Gastroesophageal sphincter (tissue), 4 donors: ENCODE measurements at regions not wholly inside any gene's neighbourhood (a gene's known extent, or its start where the extent isn't known, plus 50 kb on each side); places are given as distances from the start of the nearest gene placed in this dataset.

Experiments used
- ATAC-seq: fragments of 150-250 bp; one replicate; pipeline ENCODE4 v1.9.1; 2016; ENCODE audit warnings: mild to moderate bottlenecking, moderate library complexity
- H3K27ac ChIP-seq, 4 donors: fragments of 200-600 bp; sonication (generic) in 3 of 4; 1 replicate in 3 of 4; 2 replicates in 1 of 4; pipeline ENCODE4 v1.5.1; 2016 to 2019
- H3K27me3 ChIP-seq: fragments of 200-600 bp; sonication (generic); one replicate; pipeline ENCODE4 v1.5.1; 2019
- H3K36me3 ChIP-seq, 2 donors: fragments of 200-600 bp; sonication (generic); one replicate each; pipeline ENCODE4 v1.5.1; 2019; ENCODE audit warnings: control low read depth in 1 of 2
- H3K4me1 ChIP-seq, 3 donors: fragments of 200-600 bp; sonication (generic); 1 replicate in 2 of 3; 2 replicates in 1 of 3; pipeline ENCODE4 v1.5.1; 2016 to 2019; ENCODE audit warnings: control low read depth in 2 of 3
- H3K4me3 ChIP-seq, 2 donors: fragments of 200-600 bp; sonication (generic); one replicate each; pipeline ENCODE4 v1.5.1; 2019; ENCODE audit warnings: mild to moderate bottlenecking in 1 of 2, moderate library complexity in 1 of 2
- H3K9me3 ChIP-seq, 3 donors: fragments of 200-600 bp; sonication (generic); one replicate each; pipeline ENCODE4 v1.5.1; 2017 to 2019; ENCODE audit warnings: control low read depth in 2 of 3
- EP300 ChIP-seq: sonication (generic); formaldehyde crosslinking; IDR thresholded peaks from one replicate; pipeline ENCODE4 v1.6.1; 2017; ENCODE audit warnings: antibody characterized with exemption, mild to moderate bottlenecking
- POLR2A ChIP-seq, 2 donors: fragments of 450-650 bp; IDR thresholded peaks; one replicate each; pipeline ENCODE4 v1.6.1; 2017; ENCODE audit warnings: antibody characterized with exemption in 2 of 2, mild to moderate bottlenecking in 2 of 2, moderate library complexity in 1 of 2
- POLR2AphosphoS5 ChIP-seq: sonication (generic); formaldehyde crosslinking; IDR thresholded peaks from one replicate; pipeline ENCODE4 v1.6.1; 2017; ENCODE audit warnings: antibody characterized with exemption
- WGBS, 2 donors: methylation state at CpG; one replicate each; pipeline ENCODE4 v1.1.5; 2018; ENCODE audit warnings: low coverage in 1 of 2; 5-methylcytosine and 5-hydroxymethylcytosine counted together
- TF ChIP-seq, protein P1 (sequence below), 4 experiments: fragments of 200-600 bp in 2 of 4; fragments of 450-650 bp in 2 of 4; sonication (generic) in 1 of 4; IDR thresholded peaks; one replicate each; pipeline ENCODE4 v1.5.1; 2017 to 2019; ENCODE audit warnings: antibody characterized with exemption in 4 of 4, mild to moderate bottlenecking in 2 of 4, moderate library complexity in 2 of 4

DNA sequence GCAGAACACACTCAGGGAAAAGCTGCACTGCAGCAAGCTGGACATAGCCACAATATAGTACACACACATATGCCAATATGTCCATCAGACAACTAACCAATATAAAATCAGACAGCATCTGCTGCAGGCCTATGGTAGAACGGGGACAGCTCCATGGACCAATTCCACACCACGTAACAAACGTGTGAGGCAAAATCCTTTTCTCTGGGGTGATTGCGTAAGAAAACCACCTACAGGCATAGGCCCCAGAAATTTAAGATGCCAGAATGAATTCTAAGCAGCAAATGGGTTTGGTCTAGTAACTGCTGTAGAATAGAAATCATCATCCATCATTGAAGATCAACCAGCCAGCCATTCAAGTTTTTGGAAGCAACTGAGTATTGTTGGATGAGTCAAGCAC, 368.9 kb upstream of the TMPO start:
- no peaks in the 10 kb centered on the region for H3K36me3 ChIP-seq
- no peak for ATAC-seq
- H3K27ac ChIP-seq, result no peak overlapping the region
- no peaks in the 10 kb centered on the region for H3K4me1 ChIP-seq
- no peaks in the 10 kb centered on the region for H3K27me3 ChIP-seq
- H3K9me3 ChIP-seq, result no peaks in the 10 kb centered on the region
- H3K4me3 ChIP-seq, result no peak overlapping the region
- WGBS, 2 donors, result 78 to 83% methylated on average over 4 of the region's 4 CpGs
- TF ChIP-seq, protein P1, sequence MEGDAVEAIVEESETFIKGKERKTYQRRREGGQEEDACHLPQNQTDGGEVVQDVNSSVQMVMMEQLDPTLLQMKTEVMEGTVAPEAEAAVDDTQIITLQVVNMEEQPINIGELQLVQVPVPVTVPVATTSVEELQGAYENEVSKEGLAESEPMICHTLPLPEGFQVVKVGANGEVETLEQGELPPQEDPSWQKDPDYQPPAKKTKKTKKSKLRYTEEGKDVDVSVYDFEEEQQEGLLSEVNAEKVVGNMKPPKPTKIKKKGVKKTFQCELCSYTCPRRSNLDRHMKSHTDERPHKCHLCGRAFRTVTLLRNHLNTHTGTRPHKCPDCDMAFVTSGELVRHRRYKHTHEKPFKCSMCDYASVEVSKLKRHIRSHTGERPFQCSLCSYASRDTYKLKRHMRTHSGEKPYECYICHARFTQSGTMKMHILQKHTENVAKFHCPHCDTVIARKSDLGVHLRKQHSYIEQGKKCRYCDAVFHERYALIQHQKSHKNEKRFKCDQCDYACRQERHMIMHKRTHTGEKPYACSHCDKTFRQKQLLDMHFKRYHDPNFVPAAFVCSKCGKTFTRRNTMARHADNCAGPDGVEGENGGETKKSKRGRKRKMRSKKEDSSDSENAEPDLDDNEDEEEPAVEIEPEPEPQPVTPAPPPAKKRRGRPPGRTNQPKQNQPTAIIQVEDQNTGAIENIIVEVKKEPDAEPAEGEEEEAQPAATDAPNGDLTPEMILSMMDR (IDR thresholded peaks at IDR 0.05), result no peak
- TF ChIP-seq POLR2A (IDR thresholded peaks at IDR 0.05) (no peak), EP300 (no peak), POLR2AphosphoS5 (no peak)

DNA sequence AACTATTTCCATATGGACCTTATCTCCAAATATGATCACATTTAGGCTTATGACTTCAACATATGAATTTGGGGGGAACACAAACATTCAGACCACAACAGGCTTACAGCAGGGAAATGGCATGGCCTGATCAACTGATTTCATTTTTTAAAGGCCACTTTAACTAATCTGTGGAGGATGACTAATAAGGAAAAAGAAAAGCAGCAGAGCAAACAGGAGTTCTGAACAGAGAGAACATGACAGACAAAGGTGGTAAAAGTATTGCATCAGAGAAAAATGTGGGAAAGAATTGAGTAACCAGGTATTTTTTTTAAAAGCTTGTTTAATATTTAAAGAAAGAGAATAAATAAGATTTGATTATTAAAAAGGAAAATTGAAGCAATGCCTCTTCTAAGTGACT, 366.1 kb upstream of the TMPO start:
- ATAC-seq, result no peak
- TF ChIP-seq POLR2AphosphoS5, result no peak
- TF ChIP-seq, protein P1 (IDR thresholded peaks at IDR 0.05), result no peak
- no peak for TF ChIP-seq EP300
- TF ChIP-seq POLR2A (IDR thresholded peaks at IDR 0.05), result no peak
- H3K36me3 ChIP-seq, result no peaks in the 10 kb centered on the region
- no peak overlapping the region for H3K4me3 ChIP-seq
- no peaks in the 10 kb centered on the region for H3K27me3 ChIP-seq
- H3K9me3 ChIP-seq, result no peaks in the 10 kb centered on the region
- peaks cover 0 to under 1% (median 0%) of the 10 kb centered on the region in 3 donors for H3K4me1 ChIP-seq
- H3K27ac ChIP-seq, result no peak overlapping the region

DNA sequence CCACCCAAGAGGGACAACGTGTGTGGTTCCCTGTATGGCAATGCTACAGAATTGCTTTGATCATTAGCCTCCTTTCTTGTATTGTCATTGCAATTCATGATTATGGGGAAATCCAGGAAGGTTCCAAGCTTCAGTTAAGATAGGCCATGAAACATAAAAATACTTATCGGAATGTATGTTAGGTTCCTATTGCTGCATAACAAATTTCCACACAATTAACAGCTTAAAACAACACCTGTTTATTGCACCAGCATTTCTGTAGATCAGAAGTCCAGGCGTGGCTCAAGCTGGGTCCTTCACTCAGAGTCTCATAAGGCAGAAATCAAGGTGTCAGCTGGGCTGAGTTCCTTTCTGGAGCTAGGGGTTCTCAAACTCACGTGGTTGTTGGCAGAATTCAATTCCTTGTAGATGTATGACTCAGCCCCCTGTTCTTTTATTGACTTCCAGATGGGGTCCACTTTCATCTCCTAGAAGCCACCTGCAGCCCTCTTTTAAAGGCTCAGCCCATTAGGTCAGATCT, 365.6 kb upstream of the TMPO start:
- Histone ChIP-seq H3K27me3 (no peaks in the 10 kb centered on the region), H3K36me3 (no peaks in the 10 kb centered on the region), H3K27ac (no peak overlapping the region), H3K4me3 (no peak overlapping the region), H3K4me1 (peaks cover 0 to 5% (median 0%) of the 10 kb centered on the region in 3 donors), H3K9me3 (no peaks in the 10 kb centered on the region)
- WGBS, 2 donors, result 92% methylated on average over 2 to 4 of the region's 4 CpGs
- ATAC-seq, result no peak
- TF ChIP-seq POLR2AphosphoS5, result no peak
- no peak for TF ChIP-seq EP300
- no peak for TF ChIP-seq POLR2A (IDR thresholded peaks at IDR 0.05)
- TF ChIP-seq, protein P1 (IDR thresholded peaks at IDR 0.05), result no peak

DNA sequence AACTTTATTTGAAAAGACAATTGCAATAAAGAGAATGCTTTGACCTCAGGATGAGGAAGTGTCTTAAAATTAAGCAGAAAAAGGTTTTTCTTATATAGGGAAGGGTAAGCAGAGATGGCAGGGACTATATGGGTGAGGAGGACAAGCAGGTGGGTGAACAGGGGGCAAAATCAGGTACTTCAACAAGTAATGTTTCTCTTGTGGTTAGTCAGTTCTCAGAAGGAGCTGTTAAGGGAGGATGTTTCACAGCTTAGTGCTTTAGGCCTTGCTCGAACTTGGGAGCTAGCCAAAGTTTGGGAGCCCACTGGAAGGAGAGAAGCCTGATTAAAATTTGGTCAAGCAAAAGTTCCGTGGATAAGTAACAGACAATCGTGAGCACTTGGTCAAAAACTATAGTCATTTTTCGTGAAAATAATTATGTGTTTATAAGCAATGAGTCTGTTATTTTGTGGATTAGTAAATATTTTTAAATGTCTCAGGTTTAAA, 364.2 kb upstream of the TMPO start:
- peaks cover 0 to 9% (median 0%) of the 10 kb centered on the region in 3 donors for H3K4me1 ChIP-seq
- H3K27ac ChIP-seq, result no peak overlapping the region
- no peaks in the 10 kb centered on the region for H3K36me3 ChIP-seq
- no peaks in the 10 kb centered on the region for H3K27me3 ChIP-seq
- TF ChIP-seq EP300, result no peak
- H3K4me3 ChIP-seq, result no peak overlapping the region
- no peaks in the 10 kb centered on the region for H3K9me3 ChIP-seq
- 73 to 81% methylated on average over 4 of the region's 4 CpGs for WGBS, 2 donors
- ATAC-seq, result no peak

DNA sequence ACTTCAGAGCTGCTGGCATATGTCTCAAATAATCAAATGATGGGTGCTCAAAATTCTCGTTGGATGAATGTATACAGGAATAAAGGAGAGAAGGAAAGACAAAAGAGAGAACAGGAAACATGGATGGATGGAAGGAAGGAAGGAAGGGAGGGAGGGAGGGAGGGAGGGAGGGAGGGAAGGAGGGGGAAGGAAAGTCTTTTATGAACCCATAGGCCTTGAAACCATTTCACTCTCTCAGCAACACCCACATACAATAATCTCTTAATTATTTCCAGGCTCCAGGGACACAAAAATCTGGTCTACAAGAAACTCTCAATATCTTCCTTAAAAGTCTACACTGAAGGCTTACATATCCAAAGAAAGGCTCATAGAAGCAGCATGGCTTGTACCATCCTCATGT, 363.4 kb upstream of the TMPO start:
- H3K36me3 ChIP-seq, result no peaks in the 10 kb centered on the region
- H3K4me1 ChIP-seq, result peaks cover 0 to 9% (median 0%) of the 10 kb centered on the region in 3 donors
- no peak overlapping the region for H3K27ac ChIP-seq
- no peak overlapping the region for H3K4me3 ChIP-seq
- 86% methylated on average over 1 of the region's 1 CpG; no CpG with 5 or more reads in 1 of the 2 donors for WGBS, 2 donors
- no peak for TF ChIP-seq EP300
- TF ChIP-seq POLR2AphosphoS5, result no peak
- TF ChIP-seq POLR2A (IDR thresholded peaks at IDR 0.05), result no peak
- TF ChIP-seq, protein P1 (IDR thresholded peaks at IDR 0.05), result no peak
- H3K27me3 ChIP-seq, result no peaks in the 10 kb centered on the region
- no peak for ATAC-seq
- H3K9me3 ChIP-seq, result no peaks in the 10 kb centered on the region
